ENCODE measurements at regions not wholly inside any gene's neighbourhood (a gene's known extent, or its start where the extent isn't known, plus 50 kb on each side); places are given as distances from the start of the nearest gene placed in this dataset.

DNA sequence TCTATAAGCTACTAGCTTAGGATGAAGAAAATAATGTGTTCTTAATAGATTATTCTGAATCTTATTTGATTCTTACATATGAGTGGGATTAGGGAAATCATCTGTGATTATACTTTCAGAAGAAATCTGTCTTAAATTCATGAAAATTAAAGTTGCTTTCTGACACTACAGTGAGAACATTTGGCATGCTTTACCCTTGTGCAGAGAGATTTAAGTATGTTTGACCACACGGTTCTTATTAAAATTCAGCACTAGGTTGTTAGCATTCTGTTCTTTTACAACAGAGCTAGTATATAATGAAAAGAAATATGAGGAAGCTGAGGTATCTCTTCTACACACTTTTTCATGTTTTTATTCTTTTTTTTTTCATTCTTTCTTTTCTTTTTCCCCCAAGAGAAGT is 2723.9 kb downstream of the PCDH9 start:
- TF ChIP-seq, protein P1, sequence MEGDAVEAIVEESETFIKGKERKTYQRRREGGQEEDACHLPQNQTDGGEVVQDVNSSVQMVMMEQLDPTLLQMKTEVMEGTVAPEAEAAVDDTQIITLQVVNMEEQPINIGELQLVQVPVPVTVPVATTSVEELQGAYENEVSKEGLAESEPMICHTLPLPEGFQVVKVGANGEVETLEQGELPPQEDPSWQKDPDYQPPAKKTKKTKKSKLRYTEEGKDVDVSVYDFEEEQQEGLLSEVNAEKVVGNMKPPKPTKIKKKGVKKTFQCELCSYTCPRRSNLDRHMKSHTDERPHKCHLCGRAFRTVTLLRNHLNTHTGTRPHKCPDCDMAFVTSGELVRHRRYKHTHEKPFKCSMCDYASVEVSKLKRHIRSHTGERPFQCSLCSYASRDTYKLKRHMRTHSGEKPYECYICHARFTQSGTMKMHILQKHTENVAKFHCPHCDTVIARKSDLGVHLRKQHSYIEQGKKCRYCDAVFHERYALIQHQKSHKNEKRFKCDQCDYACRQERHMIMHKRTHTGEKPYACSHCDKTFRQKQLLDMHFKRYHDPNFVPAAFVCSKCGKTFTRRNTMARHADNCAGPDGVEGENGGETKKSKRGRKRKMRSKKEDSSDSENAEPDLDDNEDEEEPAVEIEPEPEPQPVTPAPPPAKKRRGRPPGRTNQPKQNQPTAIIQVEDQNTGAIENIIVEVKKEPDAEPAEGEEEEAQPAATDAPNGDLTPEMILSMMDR (IDR thresholded peaks at IDR 0.05) = no peak
- no peak for TF ChIP-seq POLR2A (IDR thresholded peaks at IDR 0.05)
